ENCODE measurements at regions not wholly inside any gene's neighbourhood (a gene's known extent, or its start where the extent isn't known, plus 50 kb on each side); places are given as distances from the start of the nearest gene placed in this dataset.

DNA sequence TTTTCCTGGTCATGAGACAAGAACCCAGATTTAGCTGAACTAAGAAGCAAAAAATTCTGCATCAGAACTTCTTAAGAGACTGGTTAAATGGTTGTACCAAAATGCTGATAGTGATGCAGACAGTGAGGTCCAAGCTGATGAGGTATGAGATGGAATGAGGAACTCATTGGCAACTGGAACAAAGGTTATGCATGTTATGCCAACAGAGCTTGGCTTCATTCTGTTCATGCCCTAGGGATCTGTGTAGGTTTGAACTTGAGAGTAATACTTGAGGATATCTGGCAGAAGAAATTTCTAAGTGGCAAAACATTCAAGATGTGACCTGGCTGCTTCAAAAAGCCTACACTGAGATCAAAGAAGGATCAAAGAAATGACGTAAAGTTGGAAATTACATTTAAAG lies 398.0 kb downstream of the FSCB start:
- no peak for TF ChIP-seq POLR2AphosphoS5 (IDR thresholded peaks at IDR 0.05; ENCODE audit: low read depth, low read length)
- no peak for TF ChIP-seq CHD2 (IDR thresholded peaks at IDR 0.05; ENCODE audit: low read length, partially characterized antibody)
- TF ChIP-seq, protein P1, sequence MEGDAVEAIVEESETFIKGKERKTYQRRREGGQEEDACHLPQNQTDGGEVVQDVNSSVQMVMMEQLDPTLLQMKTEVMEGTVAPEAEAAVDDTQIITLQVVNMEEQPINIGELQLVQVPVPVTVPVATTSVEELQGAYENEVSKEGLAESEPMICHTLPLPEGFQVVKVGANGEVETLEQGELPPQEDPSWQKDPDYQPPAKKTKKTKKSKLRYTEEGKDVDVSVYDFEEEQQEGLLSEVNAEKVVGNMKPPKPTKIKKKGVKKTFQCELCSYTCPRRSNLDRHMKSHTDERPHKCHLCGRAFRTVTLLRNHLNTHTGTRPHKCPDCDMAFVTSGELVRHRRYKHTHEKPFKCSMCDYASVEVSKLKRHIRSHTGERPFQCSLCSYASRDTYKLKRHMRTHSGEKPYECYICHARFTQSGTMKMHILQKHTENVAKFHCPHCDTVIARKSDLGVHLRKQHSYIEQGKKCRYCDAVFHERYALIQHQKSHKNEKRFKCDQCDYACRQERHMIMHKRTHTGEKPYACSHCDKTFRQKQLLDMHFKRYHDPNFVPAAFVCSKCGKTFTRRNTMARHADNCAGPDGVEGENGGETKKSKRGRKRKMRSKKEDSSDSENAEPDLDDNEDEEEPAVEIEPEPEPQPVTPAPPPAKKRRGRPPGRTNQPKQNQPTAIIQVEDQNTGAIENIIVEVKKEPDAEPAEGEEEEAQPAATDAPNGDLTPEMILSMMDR (IDR thresholded peaks at IDR 0.05), result no peak
- TF ChIP-seq, protein P2, sequence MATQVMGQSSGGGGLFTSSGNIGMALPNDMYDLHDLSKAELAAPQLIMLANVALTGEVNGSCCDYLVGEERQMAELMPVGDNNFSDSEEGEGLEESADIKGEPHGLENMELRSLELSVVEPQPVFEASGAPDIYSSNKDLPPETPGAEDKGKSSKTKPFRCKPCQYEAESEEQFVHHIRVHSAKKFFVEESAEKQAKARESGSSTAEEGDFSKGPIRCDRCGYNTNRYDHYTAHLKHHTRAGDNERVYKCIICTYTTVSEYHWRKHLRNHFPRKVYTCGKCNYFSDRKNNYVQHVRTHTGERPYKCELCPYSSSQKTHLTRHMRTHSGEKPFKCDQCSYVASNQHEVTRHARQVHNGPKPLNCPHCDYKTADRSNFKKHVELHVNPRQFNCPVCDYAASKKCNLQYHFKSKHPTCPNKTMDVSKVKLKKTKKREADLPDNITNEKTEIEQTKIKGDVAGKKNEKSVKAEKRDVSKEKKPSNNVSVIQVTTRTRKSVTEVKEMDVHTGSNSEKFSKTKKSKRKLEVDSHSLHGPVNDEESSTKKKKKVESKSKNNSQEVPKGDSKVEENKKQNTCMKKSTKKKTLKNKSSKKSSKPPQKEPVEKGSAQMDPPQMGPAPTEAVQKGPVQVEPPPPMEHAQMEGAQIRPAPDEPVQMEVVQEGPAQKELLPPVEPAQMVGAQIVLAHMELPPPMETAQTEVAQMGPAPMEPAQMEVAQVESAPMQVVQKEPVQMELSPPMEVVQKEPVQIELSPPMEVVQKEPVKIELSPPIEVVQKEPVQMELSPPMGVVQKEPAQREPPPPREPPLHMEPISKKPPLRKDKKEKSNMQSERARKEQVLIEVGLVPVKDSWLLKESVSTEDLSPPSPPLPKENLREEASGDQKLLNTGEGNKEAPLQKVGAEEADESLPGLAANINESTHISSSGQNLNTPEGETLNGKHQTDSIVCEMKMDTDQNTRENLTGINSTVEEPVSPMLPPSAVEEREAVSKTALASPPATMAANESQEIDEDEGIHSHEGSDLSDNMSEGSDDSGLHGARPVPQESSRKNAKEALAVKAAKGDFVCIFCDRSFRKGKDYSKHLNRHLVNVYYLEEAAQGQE (IDR thresholded peaks at IDR 0.05; ENCODE audit: low read depth, low read length), result no peak
- no peak for TF ChIP-seq FOXM1 (IDR thresholded peaks at IDR 0.05; ENCODE audit: low read depth)
- no peak for TF ChIP-seq ELF1 (IDR thresholded peaks at IDR 0.05)
- TF ChIP-seq SIN3A (IDR thresholded peaks at IDR 0.05; ENCODE audit: borderline replicate concordance, low read depth, low read length), result no peak
- TF ChIP-seq, protein P3, sequence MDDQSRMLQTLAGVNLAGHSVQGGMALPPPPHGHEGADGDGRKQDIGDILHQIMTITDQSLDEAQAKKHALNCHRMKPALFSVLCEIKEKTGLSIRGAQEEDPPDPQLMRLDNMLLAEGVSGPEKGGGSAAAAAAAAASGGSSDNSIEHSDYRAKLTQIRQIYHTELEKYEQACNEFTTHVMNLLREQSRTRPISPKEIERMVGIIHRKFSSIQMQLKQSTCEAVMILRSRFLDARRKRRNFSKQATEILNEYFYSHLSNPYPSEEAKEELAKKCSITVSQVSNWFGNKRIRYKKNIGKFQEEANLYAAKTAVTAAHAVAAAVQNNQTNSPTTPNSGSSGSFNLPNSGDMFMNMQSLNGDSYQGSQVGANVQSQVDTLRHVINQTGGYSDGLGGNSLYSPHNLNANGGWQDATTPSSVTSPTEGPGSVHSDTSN (IDR thresholded peaks at IDR 0.05), result no peak
- no peak for TF ChIP-seq TAF1 (IDR thresholded peaks at IDR 0.05; ENCODE audit: borderline replicate concordance, low read depth, low read length)
- TF ChIP-seq MXI1 (IDR thresholded peaks at IDR 0.05; ENCODE audit: low read depth, low read length), result no peak
- TF ChIP-seq, protein P4, sequence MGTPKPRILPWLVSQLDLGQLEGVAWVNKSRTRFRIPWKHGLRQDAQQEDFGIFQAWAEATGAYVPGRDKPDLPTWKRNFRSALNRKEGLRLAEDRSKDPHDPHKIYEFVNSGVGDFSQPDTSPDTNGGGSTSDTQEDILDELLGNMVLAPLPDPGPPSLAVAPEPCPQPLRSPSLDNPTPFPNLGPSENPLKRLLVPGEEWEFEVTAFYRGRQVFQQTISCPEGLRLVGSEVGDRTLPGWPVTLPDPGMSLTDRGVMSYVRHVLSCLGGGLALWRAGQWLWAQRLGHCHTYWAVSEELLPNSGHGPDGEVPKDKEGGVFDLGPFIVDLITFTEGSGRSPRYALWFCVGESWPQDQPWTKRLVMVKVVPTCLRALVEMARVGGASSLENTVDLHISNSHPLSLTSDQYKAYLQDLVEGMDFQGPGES (IDR thresholded peaks at IDR 0.05; ENCODE audit: low read depth, low read length), result no peak
- no peak for TF ChIP-seq SMC3 (IDR thresholded peaks at IDR 0.05; ENCODE audit: low read depth, low read length)
- no peak for TF ChIP-seq RAD21 (IDR thresholded peaks at IDR 0.05; ENCODE audit: low read length)
- no peak for TF ChIP-seq EZH2phosphoT487 (IDR thresholded peaks at IDR 0.05; ENCODE audit: borderline replicate concordance, low read depth)

Measured in SK-N-SH (cell line).